LNCAP (cell line): ENCODE measurements at regions not wholly inside any gene's neighbourhood (a gene's known extent, or its start where the extent isn't known, plus 50 kb on each side); places are given as distances from the start of the nearest gene placed in this dataset.

ENCODE experiments used
- TF ChIP-seq, protein P1 (sequence below): fragments of 450-650 bp; IDR thresholded peaks from 2 replicates; pipeline ENCODE4 v1.5.1; 2017; ENCODE audit warnings: mild to moderate bottlenecking

DNA sequence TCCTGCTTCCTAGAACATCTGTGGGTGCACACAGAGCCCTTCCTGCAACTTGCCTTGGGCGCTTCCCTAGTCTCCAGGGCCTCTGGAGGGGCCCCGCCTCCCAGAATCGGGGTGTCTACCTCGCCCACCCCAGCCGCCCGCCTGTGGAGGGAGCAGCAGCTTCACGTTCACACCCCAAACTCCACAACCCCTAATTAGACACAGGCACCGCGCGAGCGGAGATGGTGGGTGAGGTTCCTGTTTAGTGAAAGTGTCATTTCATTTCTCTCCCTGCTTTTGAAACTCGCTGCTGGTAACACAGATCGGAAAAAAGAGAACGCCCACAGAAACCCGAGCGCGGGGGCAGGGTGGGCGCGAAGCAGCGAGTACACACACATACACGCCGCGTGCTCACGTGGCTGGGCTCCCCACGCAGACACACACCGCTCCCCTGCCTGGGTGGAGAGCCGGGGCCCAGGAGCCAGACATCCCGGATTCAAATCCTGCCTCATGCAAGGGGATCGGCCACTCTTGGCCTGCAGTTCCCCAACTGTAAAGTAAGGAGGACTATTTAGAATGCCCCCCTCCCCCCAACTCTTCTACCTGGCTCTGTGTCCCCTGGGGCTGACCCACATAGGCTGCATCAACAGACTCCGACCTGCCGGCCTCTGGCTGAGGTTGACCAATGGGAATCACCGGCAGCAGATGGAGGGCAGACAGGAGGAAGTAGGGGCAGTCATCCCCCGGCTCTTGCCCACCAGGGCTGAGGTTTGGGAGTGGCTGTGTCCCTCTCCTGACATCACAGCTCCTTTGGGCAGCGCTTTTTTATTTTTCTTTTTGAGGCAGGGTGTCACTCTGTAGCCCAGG lies 79.2 kb upstream of the NCOR2 start:
- TF ChIP-seq, protein P1, sequence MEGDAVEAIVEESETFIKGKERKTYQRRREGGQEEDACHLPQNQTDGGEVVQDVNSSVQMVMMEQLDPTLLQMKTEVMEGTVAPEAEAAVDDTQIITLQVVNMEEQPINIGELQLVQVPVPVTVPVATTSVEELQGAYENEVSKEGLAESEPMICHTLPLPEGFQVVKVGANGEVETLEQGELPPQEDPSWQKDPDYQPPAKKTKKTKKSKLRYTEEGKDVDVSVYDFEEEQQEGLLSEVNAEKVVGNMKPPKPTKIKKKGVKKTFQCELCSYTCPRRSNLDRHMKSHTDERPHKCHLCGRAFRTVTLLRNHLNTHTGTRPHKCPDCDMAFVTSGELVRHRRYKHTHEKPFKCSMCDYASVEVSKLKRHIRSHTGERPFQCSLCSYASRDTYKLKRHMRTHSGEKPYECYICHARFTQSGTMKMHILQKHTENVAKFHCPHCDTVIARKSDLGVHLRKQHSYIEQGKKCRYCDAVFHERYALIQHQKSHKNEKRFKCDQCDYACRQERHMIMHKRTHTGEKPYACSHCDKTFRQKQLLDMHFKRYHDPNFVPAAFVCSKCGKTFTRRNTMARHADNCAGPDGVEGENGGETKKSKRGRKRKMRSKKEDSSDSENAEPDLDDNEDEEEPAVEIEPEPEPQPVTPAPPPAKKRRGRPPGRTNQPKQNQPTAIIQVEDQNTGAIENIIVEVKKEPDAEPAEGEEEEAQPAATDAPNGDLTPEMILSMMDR, result no peak

DNA sequence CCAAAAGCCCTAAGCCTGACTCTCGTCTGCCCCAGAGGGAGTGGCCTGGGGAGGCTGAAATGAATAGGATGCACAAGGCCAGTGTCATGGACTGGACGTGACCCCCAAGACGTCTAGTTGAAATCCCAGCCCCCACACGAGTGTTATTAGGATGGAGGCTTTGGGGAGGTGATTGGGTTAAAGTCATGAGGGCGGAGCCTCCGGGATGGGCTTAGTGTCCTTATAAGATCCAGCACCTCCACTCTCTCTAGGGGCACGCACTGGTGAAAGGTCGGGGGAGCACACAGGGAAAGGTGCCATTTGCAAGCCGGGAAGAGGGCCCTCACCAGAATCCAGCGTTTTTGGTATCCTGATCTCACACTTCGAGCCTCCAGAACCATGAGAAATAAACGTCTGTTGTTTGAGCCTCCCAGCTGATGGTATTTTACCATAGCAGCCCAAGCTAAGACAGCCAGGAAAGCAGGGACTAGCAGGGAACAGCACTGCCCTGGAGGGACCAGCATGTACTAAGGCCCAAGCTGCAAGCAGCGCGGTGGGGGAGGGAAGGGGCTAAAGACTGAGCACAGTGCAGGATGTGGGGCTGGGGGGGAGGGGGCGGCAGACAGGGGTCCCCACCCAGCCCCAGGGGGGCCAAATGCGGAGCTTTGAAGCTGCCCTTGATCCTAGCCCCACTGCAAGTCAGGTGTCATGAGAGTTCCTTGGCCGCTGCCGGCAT lies 78.3 kb upstream of the NCOR2 start:
- TF ChIP-seq, protein P1, result no peak

DNA sequence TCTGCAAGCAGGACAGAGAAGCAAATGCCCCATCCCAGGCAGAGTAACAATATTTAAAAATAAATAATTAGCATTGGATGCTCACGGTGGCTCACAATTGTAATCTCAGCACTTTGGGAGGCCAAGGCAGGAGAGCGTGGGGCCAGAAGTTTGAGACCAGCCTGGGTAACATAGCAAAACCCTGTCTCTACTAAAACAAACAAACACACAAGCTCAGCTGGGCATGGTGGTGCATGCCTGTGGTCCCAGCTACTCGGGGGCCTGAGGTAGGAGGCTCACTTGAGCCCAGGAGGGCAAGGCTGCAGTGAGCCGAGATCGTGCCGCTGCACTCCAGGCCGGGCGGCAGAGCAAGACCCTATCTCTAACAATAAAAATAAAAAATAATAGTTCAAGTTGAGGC lies 74.7 kb upstream of the NCOR2 start:
- TF ChIP-seq, protein P1, result no peak

DNA sequence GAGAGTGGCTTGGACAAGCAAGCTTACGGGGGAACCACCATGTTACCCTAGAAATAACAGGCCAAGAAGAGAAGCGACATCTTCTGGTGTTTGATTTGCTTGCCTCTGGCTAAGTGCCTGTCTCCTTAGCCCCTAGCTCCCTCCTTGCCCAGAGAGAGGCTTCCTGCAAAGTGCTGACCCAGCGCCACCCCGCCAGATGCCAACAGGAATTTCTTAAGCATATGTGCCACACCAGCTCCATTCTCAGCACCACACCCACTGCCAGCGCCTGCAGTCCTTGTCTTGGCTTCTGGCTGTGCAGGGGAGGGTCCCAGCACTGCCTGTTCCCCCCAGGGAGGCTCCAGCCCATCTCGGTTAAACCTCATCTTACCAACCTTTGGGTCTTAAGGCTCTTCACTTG lies 74.2 kb upstream of the NCOR2 start:
- TF ChIP-seq, protein P1, result no peak

DNA sequence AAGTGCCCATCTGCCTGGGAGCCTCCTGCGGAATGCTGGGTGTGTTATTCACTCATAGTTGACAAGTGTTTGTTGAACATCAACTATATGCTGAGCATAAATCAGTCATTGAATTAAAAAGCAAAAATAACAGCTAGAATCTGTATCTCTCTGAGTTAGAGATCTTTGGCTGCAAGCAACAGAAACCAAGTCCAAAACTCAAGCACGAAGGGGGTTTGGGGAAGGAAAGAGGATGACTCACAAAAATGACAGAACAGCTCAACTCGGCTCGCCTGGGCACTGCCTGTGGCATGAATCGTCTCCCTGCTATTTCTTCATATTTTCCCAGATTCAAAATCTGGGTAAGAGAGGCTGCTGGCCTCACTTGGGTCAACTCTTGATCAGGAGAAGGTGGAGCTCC lies 72.6 kb upstream of the NCOR2 start:
- TF ChIP-seq, protein P1, result no peak

DNA sequence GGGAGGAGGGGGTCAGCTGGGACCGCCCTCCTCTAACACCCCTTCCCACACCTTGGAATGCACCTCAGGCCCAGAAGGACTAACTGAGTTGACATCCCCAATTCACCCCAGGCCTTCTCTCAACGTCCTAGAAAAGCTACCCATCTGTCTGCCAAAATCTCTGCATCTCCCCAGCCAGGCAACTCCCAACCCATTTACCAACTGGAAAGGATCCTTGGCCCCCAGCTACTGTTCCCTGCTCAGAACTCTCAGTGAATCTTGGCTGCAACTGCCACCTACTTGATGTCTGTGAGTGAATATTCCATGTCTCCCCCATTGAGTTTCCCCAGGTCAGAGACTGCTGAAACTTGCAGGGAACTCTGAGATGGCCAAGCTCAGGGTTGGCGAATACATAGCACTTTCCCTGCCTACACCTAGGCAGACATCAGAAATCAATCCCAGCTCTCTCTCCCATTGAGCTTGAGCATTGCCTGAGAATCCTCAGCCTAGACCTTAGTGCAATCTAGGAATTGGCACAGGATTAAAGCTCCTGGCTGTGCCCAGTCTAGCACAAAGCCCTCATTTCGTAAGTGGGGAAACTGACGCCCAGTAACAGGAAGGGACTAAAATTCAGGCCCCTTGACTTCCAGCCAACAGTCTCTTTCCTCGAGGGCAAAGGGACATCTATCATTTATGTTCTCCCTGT lies 71.9 kb upstream of the NCOR2 start:
- TF ChIP-seq, protein P1, result no peak

GRCh38 chr12:124637581-124637981 lies 70.2 kb upstream of the NCOR2 start:
- TF ChIP-seq, protein P1, result no peak
